CD14-positive monocyte (primary cell): ENCODE measurements at regions not wholly inside any gene's neighbourhood (a gene's known extent, or its start where the extent isn't known, plus 50 kb on each side); places are given as distances from the start of the nearest gene placed in this dataset.

Experiments
- DNase-seq, 3 donors: peaks; one replicate each; pipeline ENCODE4 v3.0.0-alpha.2; 2011 to 2022
- H2AFZ ChIP-seq: 2 replicates; pipeline ENCODE4 v1.6.0; 2012; ENCODE audit warnings: mild to moderate bottlenecking, low read depth, low read length, inconsistent platforms; ENCODE audit not compliant: insufficient read depth, poor library complexity, severe bottlenecking
- H3K27ac ChIP-seq, 2 donors: 1 replicate in 1 of 2; 2 replicates in 1 of 2; pipeline ENCODE4 v1.5.1; 2012 to 2013; ENCODE audit warnings: low read length in 2 of 2, control low read depth in 1 of 2, inconsistent platforms in 1 of 2, low read depth in 1 of 2, mild to moderate bottlenecking in 1 of 2
- H3K27me3 ChIP-seq, 2 donors: one replicate each; pipeline versions ENCODE4 v1.6.0 to v1.6.1; 2011 to 2013; ENCODE audit warnings: low read length in 2 of 2; ENCODE audit not compliant: control insufficient read depth in 2 of 2, insufficient read depth in 2 of 2
- H3K36me3 ChIP-seq, 2 donors: replicated peaks in 1 of 2; 1 replicate in 1 of 2; 2 replicates in 1 of 2; pipeline versions ENCODE4 v1.5.1 to v1.6.1; 2012 to 2013; ENCODE audit warnings: low read length in 2 of 2, control low read depth in 1 of 2, inconsistent platforms in 1 of 2, mild to moderate bottlenecking in 1 of 2; ENCODE audit not compliant: insufficient read depth in 2 of 2, control insufficient read depth in 1 of 2
- H3K4me1 ChIP-seq, 2 donors: 1 replicate in 1 of 2; 2 replicates in 1 of 2; pipeline versions ENCODE4 v1.5.1 to v1.6.1; 2012 to 2013; ENCODE audit warnings: low read length in 2 of 2, control low read depth in 1 of 2, inconsistent platforms in 1 of 2, mild to moderate bottlenecking in 1 of 2, moderate library complexity in 1 of 2; ENCODE audit not compliant: insufficient read depth in 2 of 2, control insufficient read depth in 1 of 2
- H3K4me2 ChIP-seq: replicated peaks from 2 replicates; pipeline ENCODE3; 2012; ENCODE audit warnings: low read length, moderate library complexity, mild to moderate bottlenecking; ENCODE audit not compliant: poor library complexity, severe bottlenecking; ENCODE audit errors: extremely low read depth
- H3K4me3 ChIP-seq, 3 experiments: fragments of 200-600 bp in 1 of 3; sonication (generic) in 1 of 3; replicated peaks in 1 of 3; 1 replicate in 2 of 3; 2 replicates in 1 of 3; pipeline ENCODE4 v1.5.1; 2011 to 2013; ENCODE audit warnings: low read length in 3 of 3, mild to moderate bottlenecking in 3 of 3, control low read depth in 2 of 3, low read depth in 2 of 3, inconsistent platforms in 1 of 3, moderate library complexity in 1 of 3
- H3K79me2 ChIP-seq: 2 replicates; pipeline ENCODE4 v1.6.0; 2012; ENCODE audit warnings: mild to moderate bottlenecking, control low read depth, inconsistent platforms, low read length, moderate library complexity; ENCODE audit not compliant: insufficient read depth
- H3K9ac ChIP-seq: 2 replicates; pipeline ENCODE4 v1.6.0; 2017; ENCODE audit warnings: low read length, mild to moderate bottlenecking; ENCODE audit not compliant: insufficient read depth, poor library complexity, severe bottlenecking
- H3K9me3 ChIP-seq, 2 donors: replicated peaks in 1 of 2; 1 replicate in 1 of 2; 2 replicates in 1 of 2; pipeline versions ENCODE4 v1.5.1 to v1.6.1; 2012 to 2013; ENCODE audit warnings: low read length in 2 of 2, control low read depth in 1 of 2; ENCODE audit not compliant: control insufficient read depth in 1 of 2, insufficient read depth in 1 of 2
- H4K20me1 ChIP-seq: 2 replicates; pipeline ENCODE4 v1.6.0; 2012; ENCODE audit warnings: mild to moderate bottlenecking, low read length, control low read depth, moderate library complexity; ENCODE audit not compliant: insufficient read depth
- H3K27ac Mint-ChIP-seq, 7 donors: one replicate each; pipeline ENCODE4 v1.8.0; 2020; ENCODE audit warnings: mild to moderate bottlenecking in 7 of 7, mixed read lengths in 7 of 7, moderate library complexity in 6 of 7, inconsistent platforms in 2 of 7
- H3K27me3 Mint-ChIP-seq, 3 donors: one replicate each; pipeline ENCODE4 v1.8.0; 2021 to 2022; ENCODE audit warnings: low read depth in 3 of 3, mild to moderate bottlenecking in 3 of 3, mixed read lengths in 3 of 3, moderate library complexity in 3 of 3, inconsistent platforms in 1 of 3
- H3K36me3 Mint-ChIP-seq, 2 donors: one replicate each; pipeline ENCODE4 v1.8.0; 2020; ENCODE audit warnings: mixed read lengths in 2 of 2, inconsistent platforms in 1 of 2, mild to moderate bottlenecking in 1 of 2
- H3K4me1 Mint-ChIP-seq: one replicate; pipeline ENCODE4 v1.8.0; 2020; ENCODE audit warnings: mild to moderate bottlenecking, mixed read lengths
- H3K4me3 Mint-ChIP-seq, 2 donors: one replicate each; pipeline ENCODE4 v1.8.0; 2020; ENCODE audit warnings: mild to moderate bottlenecking in 2 of 2, mixed read lengths in 2 of 2, moderate library complexity in 1 of 2
- H3K9me3 Mint-ChIP-seq, 7 donors: one replicate each; pipeline ENCODE4 v1.8.0; 2020 to 2022; ENCODE audit warnings: mixed read lengths in 7 of 7, mild to moderate bottlenecking in 6 of 7, moderate library complexity in 6 of 7, inconsistent platforms in 2 of 7
- CTCF ChIP-seq: fragments of 200-600 bp; IDR thresholded peaks from one replicate; pipeline ENCODE4 v1.8.0; 2022; ENCODE audit warnings: antibody characterized with exemption, mild to moderate bottlenecking
- WGBS: methylation state at CpG from one replicate; pipeline ENCODE4 v1.1.5; 2013; ENCODE audit warnings: missing lambda C conversion rate; ENCODE audit not compliant: insufficient coverage; 5-methylcytosine and 5-hydroxymethylcytosine counted together
- intact Hi-C, 2 donors: fragments of 100-400 bp; cut with micrococcal nuclease; formaldehyde crosslinking; loops; one replicate each; pipeline versions ENCODE4 v1.15.0 to v1.15.1; 2023

GRCh38 chr1:9473032-9473807, 66.0 kb upstream of the SLC25A33 start:
- Histone ChIP-seq H3K4me2 (no peak overlapping the region), H3K4me1 (no peaks in the 10 kb centered on the region), H3K9me3 (no peaks in the 10 kb centered on the region), H4K20me1 (no peaks in the 10 kb centered on the region), H3K9ac (no peak overlapping the region), H3K79me2 (no peaks in the 10 kb centered on the region), H3K4me3 (no peak overlapping the region), H2AFZ (no peak overlapping the region), H3K36me3 (no peaks in the 10 kb centered on the region), H3K27me3 (peaks cover 0 to 2% of the 10 kb centered on the region in 2 donors), H3K27ac (no peak overlapping the region)
- H3K4me1 Mint-ChIP-seq, result no peaks in the 10 kb centered on the region
- 81% methylated on average over 11 of the region's 14 CpGs for WGBS
- H3K27me3 Mint-ChIP-seq, result peaks cover 11 to 14% (median 12%) of the 10 kb centered on the region in 3 donors
- no peak for TF ChIP-seq CTCF
- no peaks in the 10 kb centered on the region for H3K36me3 Mint-ChIP-seq
- no peak overlapping the region for H3K27ac Mint-ChIP-seq
- no peak overlapping the region for H3K4me3 Mint-ChIP-seq
- intact Hi-C loops, result no loop called here
- no peak for DNase-seq
- H3K9me3 Mint-ChIP-seq, result peaks cover 0 to 2% (median 0%) of the 10 kb centered on the region in 7 donors

GRCh38 chr1:9475061-9475627, 64.1 kb upstream of the SLC25A33 start:
- Mint-ChIP-seq H3K9me3 (peaks cover 0 to 2% (median 0%) of the 10 kb centered on the region in 7 donors), H3K27ac (no peak overlapping the region), H3K4me1 (no peaks in the 10 kb centered on the region), H3K27me3 (peaks cover 10 to 14% (median 13%) of the 10 kb centered on the region in 3 donors), H3K36me3 (no peaks in the 10 kb centered on the region), H3K4me3 (no peak overlapping the region)
- Histone ChIP-seq H3K27me3 (peaks cover 0 to 2% of the 10 kb centered on the region in 2 donors), H3K4me1 (no peaks in the 10 kb centered on the region), H3K9ac (no peak overlapping the region), H3K27ac (no peak overlapping the region), H3K4me2 (no peak overlapping the region), H2AFZ (no peak overlapping the region), H3K36me3 (no peaks in the 10 kb centered on the region), H3K9me3 (no peaks in the 10 kb centered on the region), H4K20me1 (no peaks in the 10 kb centered on the region), H3K4me3 (no peak overlapping the region), H3K79me2 (no peaks in the 10 kb centered on the region)
- DNase-seq, result no peak
- no peak for TF ChIP-seq CTCF
- intact Hi-C loops, result no loop called here
- WGBS, result 78% methylated on average over 12 of the region's 15 CpGs
